Kidney (tissue), 13 donors: ENCODE measurements at regions not wholly inside any gene's neighbourhood (a gene's known extent, or its start where the extent isn't known, plus 50 kb on each side); places are given as distances from the start of the nearest gene placed in this dataset.

Experiments used
- DNase-seq, 5 donors: peaks; one replicate each; pipeline ENCODE4 v3.0.0-alpha.2; 2013 to 2020
- FAIRE-seq: peaks from 2 replicates; lab custom pipeline; 2012; peaks lifted over from hg19 to GRCh38; lab: Jason Lieb, UNC
- H3K27ac ChIP-seq, 2 donors: one replicate each; pipeline ENCODE4 v1.7.0; 2013; ENCODE audit warnings: low read depth in 2 of 2, low read length in 2 of 2, inconsistent platforms in 1 of 2
- H3K27me3 ChIP-seq: one replicate; pipeline ENCODE4 v1.7.1; 2013; ENCODE audit warnings: low read length, inconsistent platforms; ENCODE audit not compliant: control insufficient read depth, insufficient read depth
- H3K36me3 ChIP-seq, 3 donors: one replicate each; pipeline versions ENCODE4 v1.7.0 to v1.7.1; 2013; ENCODE audit warnings: low read length in 3 of 3, control low read depth in 1 of 3, inconsistent platforms in 1 of 3; ENCODE audit not compliant: insufficient read depth in 3 of 3, control insufficient read depth in 2 of 3
- H3K4me1 ChIP-seq, 3 donors: one replicate each; pipeline versions ENCODE4 v1.7.0 to v1.7.1; 2013; ENCODE audit warnings: low read length in 3 of 3, inconsistent platforms in 1 of 3, low read depth in 1 of 3; ENCODE audit not compliant: control insufficient read depth in 2 of 3, insufficient read depth in 2 of 3
- H3K4me3 ChIP-seq, 3 donors: one replicate each; pipeline versions ENCODE4 v1.7.0 to v1.8.1; 2013; ENCODE audit warnings: low read length in 3 of 3, control low read depth in 1 of 3, inconsistent platforms in 1 of 3
- H3K9ac ChIP-seq, 3 donors: one replicate each; pipeline versions ENCODE4 v1.7.0 to v1.7.1; 2013; ENCODE audit warnings: low read length in 3 of 3, control low read depth in 1 of 3, inconsistent platforms in 1 of 3
- H3K9me3 ChIP-seq, 3 donors: one replicate each; pipeline versions ENCODE4 v1.7.0 to v1.7.1; 2013; ENCODE audit warnings: low read length in 3 of 3, control low read depth in 1 of 3, inconsistent platforms in 1 of 3; ENCODE audit not compliant: control insufficient read depth in 2 of 3, insufficient read depth in 1 of 3
- CTCF ChIP-seq: IDR thresholded peaks from 3 replicates; pipeline ENCODE4 v1.5.1; 2012; ENCODE audit warnings: mild to moderate bottlenecking, moderate library complexity, borderline replicate concordance; ENCODE audit not compliant: insufficient read depth; ENCODE audit errors: extremely low read depth
- intact Hi-C: fragments of 100-400 bp; cut with DNase I; formaldehyde crosslinking; loops from one replicate; pipeline ENCODE4 v1.11.1; 2022
- donor health status: control.
- donor health status: control.
- donor health status: control.
- donor health status: control.
- donor health status: control.
- donor health status: DM: yes; HTN: yes; CAD: no.
- donor health status: Normal renal cell carcinoma (clear cell type).

GRCh38 chr2:8138923-8139667, 542.8 kb upstream of the ID2 start:
- no peaks in the 10 kb centered on the region for H3K36me3 ChIP-seq
- intact Hi-C loops, result no loop called here
- H3K4me1 ChIP-seq, result no peaks in the 10 kb centered on the region
- DNase-seq (no peak), FAIRE-seq (no peak)
- no peaks in the 10 kb centered on the region for H3K9me3 ChIP-seq
- H3K27me3 ChIP-seq, result no peaks in the 10 kb centered on the region
- TF ChIP-seq CTCF, result no peak
- no peak overlapping the region for H3K27ac ChIP-seq
- H3K9ac ChIP-seq, result no peak overlapping the region
- no peak overlapping the region for H3K4me3 ChIP-seq

GRCh38 chr2:8139668-8140200, 542.1 kb upstream of the ID2 start:
- DNase-seq (no peak), FAIRE-seq (no peak)
- no peak overlapping the region for H3K4me3 ChIP-seq
- H3K27ac ChIP-seq, result no peak overlapping the region
- intact Hi-C loops, result no loop called here
- H3K9me3 ChIP-seq, result no peaks in the 10 kb centered on the region
- H3K9ac ChIP-seq, result no peak overlapping the region
- H3K36me3 ChIP-seq, result no peaks in the 10 kb centered on the region
- TF ChIP-seq CTCF, result no peak
- H3K27me3 ChIP-seq, result no peaks in the 10 kb centered on the region
- no peaks in the 10 kb centered on the region for H3K4me1 ChIP-seq

GRCh38 chr2:8141079-8141707, 540.7 kb upstream of the ID2 start:
- intact Hi-C loops, result no loop called here
- Histone ChIP-seq H3K9me3 (no peaks in the 10 kb centered on the region), H3K27me3 (no peaks in the 10 kb centered on the region), H3K9ac (no peak overlapping the region), H3K36me3 (no peaks in the 10 kb centered on the region), H3K27ac (no peak overlapping the region), H3K4me1 (no peaks in the 10 kb centered on the region), H3K4me3 (no peak overlapping the region)
- TF ChIP-seq CTCF, result no peak
- DNase-seq, result no peak
- no peak for FAIRE-seq
